Astrocyte of the cerebellum (primary cell): ENCODE measurements at regions not wholly inside any gene's neighbourhood (a gene's known extent, or its start where the extent isn't known, plus 50 kb on each side); places are given as distances from the start of the nearest gene placed in this dataset.
"Not testable (repeated sequence)": the region's sequence is repeated elsewhere in the genome, so short reads cannot be mapped to it uniquely, and the experiment has no call there.

Source experiments
- DNase-seq: peaks from one replicate; pipeline ENCODE4 v3.0.0-alpha.2; 2011; ENCODE audit warnings: low read depth
- H3K4me3 ChIP-seq: 2 replicates; pipeline ENCODE4 v1.5.1; 2011; ENCODE audit warnings: mild to moderate bottlenecking, low read depth, low read length, moderate library complexity
- CTCF ChIP-seq: IDR thresholded peaks from 2 replicates; pipeline ENCODE4 v1.5.1; 2012; ENCODE audit warnings: low read length, low read depth, moderate library complexity, mild to moderate bottlenecking; ENCODE audit errors: missing control alignments
- in situ Hi-C: cut with HindIII; loops from 2 replicates; pipeline ENCODE4 v1.10.0; 2017; ENCODE audit warnings: low sequenced_read_pairs

DNA sequence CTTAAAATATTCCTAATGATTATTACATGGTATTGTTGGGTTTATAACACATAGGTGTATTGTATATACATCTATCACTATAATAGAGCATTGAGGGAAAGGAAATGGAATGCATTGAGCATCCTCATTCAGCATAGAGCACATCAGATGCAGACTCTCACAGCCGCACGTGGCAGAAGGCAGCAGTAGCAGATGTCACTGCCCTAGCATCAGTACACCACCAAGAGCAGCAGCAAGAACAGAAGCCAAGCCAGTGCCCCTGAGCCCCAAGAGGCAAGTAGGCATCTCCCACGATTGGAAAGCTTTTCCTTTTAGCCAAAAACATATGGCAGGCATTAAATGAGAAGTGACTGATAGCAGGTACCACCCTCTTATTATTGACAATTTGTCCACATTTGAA is 510.0 kb downstream of the TNS3 start:
- H3K4me3 ChIP-seq = no peak overlapping the region
- TF ChIP-seq CTCF = no peak
- DNase-seq = no peak
- in situ Hi-C loops = no loop called here

DNA sequence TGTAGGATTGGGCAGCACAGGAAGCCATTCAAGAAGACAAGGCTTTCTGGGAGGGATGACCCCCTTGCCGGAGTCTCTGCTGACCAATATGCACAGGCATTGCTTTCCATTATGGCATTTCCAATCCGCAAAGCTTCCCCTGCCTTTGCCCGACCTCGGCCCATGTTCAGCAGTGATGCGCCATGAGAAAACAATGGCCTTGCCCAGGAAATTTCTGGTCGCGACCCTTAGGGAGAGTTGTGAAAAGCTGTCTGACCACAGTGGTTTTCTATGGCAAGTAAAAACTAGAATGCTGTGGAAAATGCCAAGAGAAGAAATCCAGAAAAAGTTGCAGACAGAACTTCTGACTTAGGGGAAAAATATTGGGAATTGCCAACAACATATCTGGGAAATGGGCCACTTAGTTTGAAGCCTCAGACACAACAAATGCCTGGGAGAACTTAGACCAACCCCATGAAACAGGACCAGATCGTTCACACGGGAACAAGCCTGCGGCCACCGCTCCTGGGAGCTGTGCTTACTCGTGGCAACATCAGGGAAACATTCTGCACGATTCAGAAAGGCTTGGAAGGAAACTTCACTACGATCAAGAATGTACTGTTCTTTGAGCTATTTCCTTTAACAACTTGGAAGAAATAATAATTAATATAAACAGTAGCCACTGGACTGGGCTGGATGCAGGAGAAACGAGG is 512.4 kb downstream of the TNS3 start:
- H3K4me3 ChIP-seq = no peak overlapping the region
- TF ChIP-seq CTCF = no peak
- no peak for DNase-seq
- in situ Hi-C loops = no loop called here

DNA sequence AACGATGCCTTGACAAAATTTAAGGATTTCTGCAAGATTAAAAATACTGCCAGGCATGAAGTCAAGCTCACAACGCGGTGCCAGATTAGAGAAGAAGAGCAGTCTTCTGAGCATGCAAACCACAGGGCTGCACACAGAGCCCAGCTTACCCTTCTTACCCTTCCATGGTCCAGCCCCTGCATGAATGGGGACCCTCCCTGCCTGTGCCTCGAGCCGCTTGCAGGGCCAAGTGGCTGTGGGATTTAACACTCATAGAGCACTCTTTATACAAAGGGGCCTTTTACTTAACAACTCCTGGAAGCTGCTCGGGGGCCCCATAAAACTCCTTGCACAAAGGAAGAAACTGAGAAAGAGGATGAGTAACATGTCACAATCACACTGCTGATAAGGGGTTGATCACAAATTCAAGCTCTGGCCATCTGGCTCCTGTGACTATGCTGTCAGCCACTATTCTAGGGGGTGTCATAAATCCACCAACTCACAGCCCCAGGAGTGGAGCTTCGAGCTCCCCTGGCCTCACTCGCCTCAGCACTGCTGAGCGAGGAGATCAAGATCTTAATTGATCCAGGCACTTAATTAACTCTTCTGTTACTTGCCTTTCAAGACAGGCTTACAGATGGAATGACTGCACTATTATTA is 514.8 kb downstream of the TNS3 start:
- TF ChIP-seq CTCF = no peak
- in situ Hi-C loops = no loop called here
- DNase-seq = no peak
- no peak overlapping the region for H3K4me3 ChIP-seq

- H3K4me3 ChIP-seq = no peak overlapping the region
- in situ Hi-C loops = no loop called here
- DNase-seq = no peak
- no peak for TF ChIP-seq CTCF
Measured at GRCh38 chr7:47056731-47057130, 525.2 kb downstream of the TNS3 start.

GRCh38 chr7:47052541-47053208 is 529.2 kb downstream of the TNS3 start:
- peak overlapping the region; percentile 27 for H3K4me3 ChIP-seq
- in situ Hi-C loops, DNase-seq: not testable (repeated sequence)

GRCh38 chr7:47049234-47049774 is 532.6 kb downstream of the TNS3 start:
- no peak for TF ChIP-seq CTCF
- no peak for DNase-seq
- H3K4me3 ChIP-seq = no peak overlapping the region
- in situ Hi-C loops = no loop called here

- peak; percentile 13 for DNase-seq
Measured at GRCh38 chr7:47047384-47047783, 534.5 kb downstream of the TNS3 start.

More at GRCh38 chr7:47047384-47047783, 534.5 kb downstream of the TNS3 start:
- H3K4me3 ChIP-seq = no peak overlapping the region
- no peak for TF ChIP-seq CTCF
- in situ Hi-C loops = no loop called here
